Motor neuron (in vitro differentiated cells): ENCODE measurements at regions not wholly inside any gene's neighbourhood (a gene's known extent, or its start where the extent isn't known, plus 50 kb on each side); places are given as distances from the start of the nearest gene placed in this dataset.

ENCODE experiments used
- ATAC-seq, 8 experiments: fragments of 200-7000 bp; cut with Tn5 transposase; replicated peaks in 6 of 8; 2 replicates each; pipeline ENCODE4 v1.8.0; 2021; ENCODE audit warnings: mild to moderate bottlenecking in 8 of 8, moderate library complexity in 8 of 8
- H3K27ac ChIP-seq, 2 donors: fragments of 250-450 bp; sonication (Bioruptor Pico); 2 replicates each; pipeline ENCODE4 v1.9.0; 2021; ENCODE audit warnings: antibody characterized with exemption in 2 of 2, mild to moderate bottlenecking in 2 of 2, moderate library complexity in 1 of 2
- H3K4me1 ChIP-seq, 2 donors: fragments of 250-450 bp; sonication (Bioruptor Pico); replicated peaks in 1 of 2; 2 replicates each; pipeline ENCODE4 v1.6.1; 2021; ENCODE audit warnings: antibody characterized with exemption in 2 of 2, mild to moderate bottlenecking in 2 of 2, moderate library complexity in 1 of 2
- H3K4me3 ChIP-seq, 5 donors: fragments of 250-450 bp; sonication (Bioruptor Pico); 2 replicates each; pipeline ENCODE4 v1.9.0; 2021; ENCODE audit warnings: antibody characterized with exemption in 5 of 5, mild to moderate bottlenecking in 5 of 5, moderate library complexity in 4 of 5
- WGBS, 10 experiments: fragments of 450-650 bp; shearing (Covaris generic); methylation state at CpG; one replicate each; pipeline ENCODE4 v1.0.0; 2022; 5-methylcytosine and 5-hydroxymethylcytosine counted together
- in situ Hi-C, 9 experiments: fragments of 400-800 bp; cut with MboI; loops; one replicate each; pipeline ENCODE4 v1.15.0; 2021; ENCODE audit warnings: low sequenced_read_pairs in 9 of 9, low pct_unique_long_range_greater_than_20kb in 2 of 9; ENCODE audit not compliant: unreplicated experiment in 9 of 9

DNA sequence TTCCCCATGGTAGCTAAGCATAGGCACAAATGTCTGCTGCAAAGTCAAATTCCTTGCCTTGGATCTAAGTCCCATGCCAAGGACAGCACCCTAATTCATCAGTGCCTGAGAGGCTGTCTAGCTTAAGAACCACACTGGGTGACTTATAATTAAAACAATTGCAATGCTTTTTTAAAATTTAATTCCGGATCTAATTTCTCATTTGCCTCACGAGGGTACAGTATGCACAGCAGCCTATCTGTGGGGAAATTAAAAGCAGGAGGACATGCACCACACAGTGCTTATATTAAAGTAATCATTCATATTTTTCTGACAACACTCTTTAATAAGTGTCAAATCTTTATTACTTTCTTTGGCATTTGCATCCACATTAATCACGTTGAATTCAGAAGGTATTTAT, 378.8 kb downstream of the GPAM start:
- in situ Hi-C loops: no loop called here
- peaks cover 0 to 6% of the 10 kb centered on the region in 2 donors for H3K4me1 ChIP-seq
- no peak overlapping the region for H3K27ac ChIP-seq
- peak in 3 of 8 experiments; percentile 14 to 35 (median 16) for ATAC-seq
- H3K4me3 ChIP-seq: no peak overlapping the region
- WGBS, 10 experiments: 0 to 80% (median 55%) methylated on average over 1 to 3 of the region's 3 CpGs; no CpG with 5 or more reads in 1 of the 10 experiments

DNA sequence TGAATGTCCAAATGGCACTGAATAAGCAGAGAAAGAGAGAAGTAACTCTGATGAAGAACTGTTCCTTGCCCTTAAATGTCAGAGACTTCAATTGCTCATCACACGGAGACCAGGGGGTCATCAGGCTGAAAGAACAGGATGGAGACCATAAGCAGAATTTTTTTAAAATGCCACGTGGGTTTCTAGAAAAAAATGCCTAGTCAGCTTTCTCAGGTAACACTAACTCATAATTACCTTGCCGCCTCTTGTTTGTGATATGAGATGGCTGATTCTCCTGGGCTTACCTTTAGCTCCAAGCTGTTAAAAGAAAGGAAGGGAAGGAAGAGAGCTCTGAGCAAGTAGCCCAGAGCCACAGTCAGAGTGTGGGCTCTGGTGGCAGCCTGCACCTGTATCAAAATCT, 372.0 kb downstream of the GPAM start:
- in situ Hi-C loops: no loop called here
- Histone ChIP-seq H3K4me3 (no peak overlapping the region), H3K4me1 (no peaks in the 10 kb centered on the region), H3K27ac (no peak overlapping the region)
- no peak for ATAC-seq
- WGBS, 10 experiments: 25 to 100% (median 47%) methylated on average over 1 to 3 of the region's 3 CpGs; no CpG with 5 or more reads in 1 of the 10 experiments

DNA sequence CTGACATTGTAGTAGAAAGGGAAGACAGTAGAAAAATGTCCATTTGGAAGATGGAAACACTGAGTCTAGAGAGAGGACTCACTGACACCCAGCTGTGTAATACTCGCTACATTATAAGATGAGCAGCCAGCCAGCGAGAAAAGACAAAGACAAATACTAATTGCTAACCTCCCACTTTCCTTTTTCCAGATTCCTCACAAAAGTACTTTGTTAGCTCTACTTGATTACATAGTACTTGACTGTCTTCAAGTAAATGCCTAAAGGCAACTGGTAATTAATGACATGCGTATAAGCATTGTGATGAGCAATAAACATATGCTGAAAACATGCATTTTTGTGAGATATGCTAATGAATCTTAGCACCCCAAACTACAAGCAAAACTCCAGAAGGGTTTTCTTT, 363.1 kb downstream of the GPAM start:
- WGBS, 10 experiments: 54 to 100% (median 92%) methylated on average over 1 to 3 of the region's 3 CpGs; no CpG with 5 or more reads in 1 of the 10 experiments
- Histone ChIP-seq H3K4me3 (no peak overlapping the region), H3K27ac (no peak overlapping the region), H3K4me1 (no peaks in the 10 kb centered on the region)
- in situ Hi-C loops: no loop called here
- ATAC-seq: no peak

DNA sequence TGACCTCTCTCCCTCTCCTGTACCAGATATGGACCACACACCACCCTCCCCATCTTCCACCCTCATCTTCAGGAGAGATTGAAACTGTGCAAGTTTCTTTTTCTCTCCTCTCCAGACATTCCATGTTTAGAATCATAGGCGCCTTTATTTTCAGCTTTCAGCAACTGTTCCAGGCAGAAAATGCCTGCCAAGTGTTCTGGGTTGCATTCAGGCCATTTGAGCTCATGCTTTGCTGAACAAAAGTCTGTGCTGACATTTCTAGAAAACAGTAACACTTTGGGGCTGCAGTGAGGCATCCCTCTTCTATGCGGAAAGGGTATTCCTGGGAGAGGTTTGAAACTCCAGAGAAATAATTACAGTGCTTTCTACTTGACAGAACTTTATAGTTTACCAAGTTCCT, 361.7 kb downstream of the GPAM start:
- no peak for ATAC-seq
- no peak overlapping the region for H3K4me3 ChIP-seq
- in situ Hi-C loops: no loop called here
- 33 to 100% (median 83%) methylated on average over 1 to 2 of the region's 2 CpGs; no CpG with 5 or more reads in 1 of the 10 experiments for WGBS, 10 experiments
- no peak overlapping the region for H3K27ac ChIP-seq
- no peaks in the 10 kb centered on the region for H3K4me1 ChIP-seq

DNA sequence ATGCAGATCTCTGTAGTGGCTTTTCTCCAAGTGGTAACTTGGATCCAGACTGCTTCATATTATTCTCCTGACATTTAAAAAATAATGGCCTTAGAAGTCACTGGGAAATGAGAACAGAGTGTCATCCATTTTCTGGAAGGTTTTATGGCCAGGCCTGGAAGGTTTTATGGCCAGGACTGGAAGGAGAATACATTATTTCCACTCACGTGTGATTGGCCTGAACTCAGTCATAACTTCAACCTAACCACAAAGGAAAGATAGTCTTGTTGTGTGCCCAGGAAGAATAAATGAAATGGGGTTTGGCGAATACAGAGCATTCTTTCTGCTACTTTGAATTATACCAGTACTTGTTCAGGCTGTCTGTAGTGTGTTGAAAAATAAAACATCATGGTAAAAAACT, 360.9 kb downstream of the GPAM start:
- H3K4me1 ChIP-seq: no peaks in the 10 kb centered on the region
- peak in 2 of 8 experiments; percentile 36 to 61 for ATAC-seq
- no peak overlapping the region for H3K27ac ChIP-seq
- in situ Hi-C loops: no loop called here
- no peak overlapping the region for H3K4me3 ChIP-seq
- 0 to 100% (median 14%) methylated on average over 1 to 2 of the region's 2 CpGs for WGBS, 10 experiments

DNA sequence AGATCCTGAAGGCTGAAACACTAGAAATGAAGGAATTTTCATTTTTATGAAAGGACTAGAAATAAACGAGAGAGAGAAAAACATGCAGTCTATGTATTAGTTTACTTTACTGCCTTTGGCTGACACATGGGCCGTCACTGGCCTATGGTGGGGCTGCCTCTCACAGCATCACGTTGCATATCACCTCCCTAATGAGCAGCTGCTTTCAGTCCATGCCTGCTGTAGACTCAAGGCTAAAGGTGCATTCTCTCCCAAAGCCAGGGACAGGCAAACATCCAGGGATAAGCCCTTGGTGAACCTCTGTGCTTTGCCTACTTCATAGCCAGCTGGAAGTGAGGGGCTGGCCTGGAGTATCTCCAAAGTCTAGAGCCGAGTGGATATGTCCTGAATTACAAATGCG, 359.4 kb downstream of the GPAM start:
- Histone ChIP-seq H3K4me1 (no peaks in the 10 kb centered on the region), H3K4me3 (no peak overlapping the region), H3K27ac (no peak overlapping the region)
- WGBS, 10 experiments: 19 to 93% (median 67%) methylated on average over 1 to 5 of the region's 5 CpGs; no CpG with 5 or more reads in 1 of the 10 experiments
- peak in 1 of 8 experiments; percentile 21 for ATAC-seq
- in situ Hi-C loops: no loop called here

DNA sequence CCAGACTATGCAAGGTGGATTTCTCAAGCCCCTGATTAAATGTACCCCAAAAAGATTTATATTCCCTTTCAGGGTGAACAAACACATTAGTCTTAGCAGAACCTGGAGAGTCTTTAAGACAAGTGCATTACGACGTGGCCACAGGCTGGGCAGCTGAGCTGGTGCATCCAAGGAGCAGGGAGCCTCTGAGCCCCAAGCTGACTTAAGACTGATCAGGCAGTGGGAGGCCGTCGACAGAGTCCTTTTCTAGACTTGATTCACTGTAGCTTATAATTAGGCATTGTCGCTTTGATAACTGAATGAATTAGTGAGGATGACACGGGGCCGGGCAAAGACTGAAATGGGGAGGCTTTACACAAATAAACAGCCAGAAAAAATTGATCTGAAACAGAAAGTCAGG, 353.2 kb downstream of the GPAM start:
- in situ Hi-C loops: no loop called here
- no peak overlapping the region for H3K4me3 ChIP-seq
- ATAC-seq: peak in 5 of 8 experiments; percentile 35 to 67 (median 59)
- H3K27ac ChIP-seq: no peak overlapping the region
- 5 to 70% (median 28%) methylated on average over 2 to 7 of the region's 7 CpGs for WGBS, 10 experiments
- peaks cover 8 to 11% of the 10 kb centered on the region in 2 donors for H3K4me1 ChIP-seq

DNA sequence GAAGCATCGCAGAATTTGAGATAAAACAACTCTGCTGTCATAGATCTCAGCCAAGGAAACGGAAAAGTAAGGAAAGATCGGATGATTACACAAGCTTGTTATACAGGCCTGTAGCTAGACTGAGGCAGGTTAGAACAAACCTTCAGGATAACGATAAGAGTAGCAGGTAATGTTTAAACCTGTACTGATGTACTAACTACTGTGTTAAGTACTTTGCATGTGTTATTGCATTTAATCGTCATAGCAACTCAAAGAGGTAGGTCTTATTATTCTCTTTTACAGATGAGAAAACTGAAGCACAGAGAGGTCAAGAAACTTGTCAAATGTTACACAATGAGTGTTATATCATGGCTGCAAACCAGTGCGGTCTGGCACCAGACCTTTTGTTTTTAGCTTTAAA, 352.5 kb downstream of the GPAM start:
- in situ Hi-C loops: no loop called here
- peaks cover 8 to 11% of the 10 kb centered on the region in 2 donors for H3K4me1 ChIP-seq
- no peak overlapping the region for H3K27ac ChIP-seq
- WGBS, 10 experiments: 53 to 83% (median 74%) methylated on average over 2 to 6 of the region's 6 CpGs
- ATAC-seq: no peak
- H3K4me3 ChIP-seq: no peak overlapping the region

DNA sequence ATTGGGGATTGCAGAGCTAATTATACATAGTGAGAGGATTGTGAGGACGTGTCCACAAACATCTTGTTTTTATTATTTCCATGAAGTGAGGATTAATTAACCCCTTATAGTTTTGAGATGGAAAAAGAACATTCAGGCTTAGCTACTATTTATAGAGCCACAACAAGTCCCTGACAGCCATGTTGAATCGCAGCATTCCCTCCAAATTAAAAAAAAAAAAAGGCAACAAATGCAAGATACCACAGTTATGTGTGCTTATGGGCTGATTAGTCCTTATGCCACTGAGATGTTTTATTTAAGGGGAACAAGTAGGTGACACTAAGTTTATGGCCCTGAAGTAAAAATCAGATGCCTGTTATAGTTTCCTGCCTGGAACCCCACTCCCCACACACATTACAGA, 350.3 kb downstream of the GPAM start:
- ATAC-seq: no peak
- Histone ChIP-seq H3K4me1 (peaks cover 8 to 14% of the 10 kb centered on the region in 2 donors), H3K27ac (no peak overlapping the region), H3K4me3 (no peak overlapping the region)
- in situ Hi-C loops: no loop called here
- WGBS, 10 experiments: 0 to 100% (median 40%) methylated on average over 1 to 2 of the region's 2 CpGs; no CpG with 5 or more reads in 1 of the 10 experiments

DNA sequence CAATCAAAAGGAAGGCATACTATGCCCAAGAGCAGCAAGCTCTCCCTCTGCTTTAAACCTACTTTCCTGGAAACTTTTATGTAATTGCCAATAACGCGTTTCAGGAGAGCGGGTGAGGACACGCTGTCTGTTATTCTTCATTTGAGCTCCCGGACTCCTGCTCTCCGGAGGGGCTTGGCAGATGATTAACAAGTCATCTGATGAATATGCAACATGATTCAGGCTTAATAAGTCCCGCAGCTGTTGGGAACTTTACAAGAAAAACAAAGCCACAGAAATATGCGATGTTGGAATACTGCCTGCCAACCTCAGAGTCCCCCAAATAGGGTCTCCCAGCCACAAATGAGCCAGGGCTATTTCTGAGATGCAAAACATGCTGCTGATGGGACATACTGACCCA, 348.0 kb downstream of the GPAM start:
- peak in 3 of 8 experiments; percentile 71 to 92 (median 78) for ATAC-seq
- Histone ChIP-seq H3K27ac (no peak overlapping the region), H3K4me3 (no peak overlapping the region), H3K4me1 (peaks cover under 1 to 8% of the 10 kb centered on the region in 2 donors)
- in situ Hi-C loops: no loop called here
- 0 to 80% (median 27%) methylated on average over 1 to 8 of the region's 8 CpGs; no CpG with 5 or more reads in 1 of the 10 experiments for WGBS, 10 experiments

DNA sequence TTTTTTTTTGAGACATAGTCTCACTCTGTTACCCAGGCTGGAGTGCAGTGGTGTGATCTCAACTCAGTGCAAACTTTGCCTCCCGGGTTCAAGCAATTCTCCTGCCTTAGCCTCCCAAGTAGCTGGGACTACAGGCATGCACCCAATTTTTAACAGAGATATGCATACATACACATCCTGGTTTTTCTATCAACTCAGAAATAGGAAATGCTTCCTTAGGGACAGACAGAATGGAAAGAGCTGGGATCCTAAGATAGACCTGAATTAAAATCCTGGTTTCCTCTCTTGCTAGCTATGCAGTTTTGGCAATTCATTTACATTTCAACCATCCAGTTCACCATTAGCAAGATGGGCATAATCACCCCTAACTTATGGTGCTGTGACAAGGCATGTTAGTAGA, 347.5 kb downstream of the GPAM start:
- no peak overlapping the region for H3K4me3 ChIP-seq
- peak in 1 of 8 experiments; percentile 11 for ATAC-seq
- H3K27ac ChIP-seq: no peak overlapping the region
- in situ Hi-C loops: no loop called here
- H3K4me1 ChIP-seq: peaks cover 0 to 3% of the 10 kb centered on the region in 2 donors
- WGBS, 10 experiments: 0 to 83% (median 78%) methylated on average over 1 of the region's 1 CpG; no CpG with 5 or more reads in 5 of the 10 experiments

DNA sequence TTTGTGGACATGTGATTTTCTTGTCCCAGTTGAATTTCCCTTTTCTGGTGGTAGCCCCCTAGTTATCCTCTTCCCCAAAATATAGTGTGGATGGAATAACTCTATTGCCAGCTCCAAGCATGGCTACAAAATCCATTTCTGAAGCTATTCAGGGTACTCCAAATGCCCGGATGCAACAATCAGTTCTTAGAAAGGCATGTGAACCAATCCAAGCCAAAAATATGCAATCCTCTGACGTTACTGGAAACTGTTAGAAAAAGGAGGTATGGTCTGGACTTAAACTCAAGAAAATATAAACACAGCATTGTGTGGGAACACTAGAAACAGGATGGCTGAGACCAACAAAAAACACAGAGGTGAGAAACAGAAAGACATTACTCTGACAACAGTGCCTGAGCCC, 347.0 kb downstream of the GPAM start:
- no peak for ATAC-seq
- in situ Hi-C loops: no loop called here
- H3K4me1 ChIP-seq: peaks cover 0 to 3% of the 10 kb centered on the region in 2 donors
- no peak overlapping the region for H3K4me3 ChIP-seq
- H3K27ac ChIP-seq: no peak overlapping the region
- 14 to 92% (median 60%) methylated on average over 1 to 2 of the region's 2 CpGs; no CpG with 5 or more reads in 2 of the 10 experiments for WGBS, 10 experiments

DNA sequence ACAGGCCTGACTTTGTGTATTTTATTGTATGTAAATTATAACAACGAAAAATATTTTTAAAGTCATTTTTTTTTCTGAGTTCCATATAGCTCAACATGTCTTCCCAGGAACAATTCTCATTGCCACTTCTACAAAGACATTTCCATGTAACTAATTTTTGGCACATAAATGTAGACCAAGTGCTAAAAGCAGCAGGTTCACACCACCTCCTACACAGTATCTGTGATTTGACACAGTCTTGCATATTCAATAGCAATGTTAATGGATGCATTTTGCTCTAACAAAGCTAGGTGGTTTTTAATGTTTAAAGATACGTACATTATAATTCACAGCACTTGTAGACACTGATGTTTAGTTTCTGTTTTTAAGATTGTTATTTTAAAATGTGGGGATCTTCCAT, 346.5 kb downstream of the GPAM start:
- H3K27ac ChIP-seq: no peak overlapping the region
- peak in 2 of 8 experiments; percentile 16 to 44 for ATAC-seq
- WGBS, 10 experiments: 8 to 86% (median 49%) methylated on average over 1 to 2 of the region's 2 CpGs
- peaks cover 0 to 3% of the 10 kb centered on the region in 2 donors for H3K4me1 ChIP-seq
- H3K4me3 ChIP-seq: no peak overlapping the region
- in situ Hi-C loops: no loop called here

DNA sequence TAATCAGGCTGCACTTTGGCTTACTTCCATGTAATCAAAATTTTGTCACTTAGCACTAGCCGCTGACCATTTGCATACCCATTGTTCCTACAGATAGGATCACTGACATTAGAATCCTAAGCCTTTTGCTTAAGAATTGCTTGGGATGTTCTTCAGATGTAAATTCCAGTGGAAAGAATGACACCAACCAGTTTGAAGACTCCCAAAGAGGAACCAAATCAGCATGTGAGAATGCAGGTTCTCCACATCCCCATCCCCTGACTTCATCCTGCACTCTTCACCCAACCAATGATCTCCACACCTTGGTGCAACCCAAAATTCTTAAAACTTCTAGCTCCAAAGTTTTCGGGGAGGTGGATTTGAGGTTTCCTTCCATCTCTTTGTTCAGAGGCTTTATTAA, 345.6 kb downstream of the GPAM start:
- in situ Hi-C loops: no loop called here
- WGBS, 10 experiments: 11 to 100% (median 72%) methylated on average over 1 to 2 of the region's 2 CpGs; no CpG with 5 or more reads in 1 of the 10 experiments
- no peak for ATAC-seq
- Histone ChIP-seq H3K4me3 (no peak overlapping the region), H3K27ac (no peak overlapping the region), H3K4me1 (peaks cover 0 to 3% of the 10 kb centered on the region in 2 donors)
